HL-60/S4 treated with phorbol 12-myristate 13-acetate at 8.2 ng/mL for 4 days and 3 days (cell line): ENCODE measurements at regions not wholly inside any gene's neighbourhood (a gene's known extent, or its start where the extent isn't known, plus 50 kb on each side); places are given as distances from the start of the nearest gene placed in this dataset.
"Not testable (repeated sequence)": the region's sequence is repeated elsewhere in the genome, so short reads cannot be mapped to it uniquely, and the experiment has no call there.

Experiments
- in situ Hi-C: fragments of 300-500 bp; cut with MboI; formaldehyde crosslinking; loops from 2 replicates; pipeline ENCODE4 v1.15.0; 2022; ENCODE audit warnings: low sequenced_read_pairs

DNA sequence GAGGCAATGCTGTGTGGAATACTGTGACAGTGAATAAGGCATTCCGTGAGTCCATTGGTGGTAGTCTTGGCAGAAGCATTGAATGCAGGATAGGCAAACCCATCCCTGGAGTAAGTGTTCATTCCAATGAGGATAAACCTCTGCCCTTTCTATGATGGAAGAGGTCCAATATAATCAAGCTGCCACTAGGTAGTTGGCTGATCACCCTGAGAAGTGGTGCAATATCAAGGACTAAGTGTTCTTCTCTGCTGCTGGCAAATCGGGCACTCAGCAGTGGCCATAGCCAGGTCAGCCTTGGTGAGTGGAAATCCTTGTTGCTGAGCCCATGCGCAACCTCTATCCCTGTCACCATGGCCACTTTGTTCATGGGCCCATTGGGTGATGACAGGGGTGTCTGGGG, 70.1 kb downstream of the FBXO4 start:
- in situ Hi-C loops, result no loop called here

DNA sequence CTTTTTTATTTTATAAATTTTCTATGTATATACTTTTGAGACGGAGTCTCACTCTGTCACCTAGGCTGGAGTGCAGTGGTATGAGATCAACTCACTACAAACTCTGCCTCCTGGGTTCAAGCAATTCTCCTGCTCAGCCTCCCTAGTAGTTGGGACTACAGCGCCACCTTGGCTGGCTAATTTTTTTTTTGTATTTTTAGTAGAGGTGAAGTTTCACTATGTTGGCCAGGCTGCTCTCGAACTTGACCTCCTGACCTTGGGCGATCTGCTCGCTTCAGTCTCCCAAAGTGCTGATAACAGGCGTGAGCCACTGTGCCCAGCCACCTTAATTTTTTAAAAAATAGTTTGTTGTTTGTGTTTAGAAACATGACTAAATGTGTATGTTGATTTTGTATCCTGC, 76.6 kb downstream of the FBXO4 start:
- in situ Hi-C loops, result no loop called here

DNA sequence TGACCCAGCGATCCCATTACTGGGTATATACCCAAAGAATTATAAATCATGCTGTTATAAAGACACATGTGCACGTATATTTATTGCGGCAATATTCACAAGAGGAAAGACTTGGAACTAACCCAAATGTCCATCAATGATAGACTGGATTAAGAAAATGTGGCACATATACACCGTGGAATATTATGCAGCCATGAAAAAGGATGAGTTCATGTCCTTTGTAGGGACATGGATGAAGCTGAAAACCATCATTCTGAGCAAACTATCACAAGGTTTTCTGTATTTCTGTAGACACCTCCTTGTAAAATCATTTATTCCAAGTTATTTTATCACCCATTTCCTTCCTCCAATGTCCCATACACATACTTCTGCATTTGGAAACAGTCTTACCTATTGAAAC, 78.8 kb downstream of the FBXO4 start:
- in situ Hi-C loops, result not testable (repeated sequence)

DNA sequence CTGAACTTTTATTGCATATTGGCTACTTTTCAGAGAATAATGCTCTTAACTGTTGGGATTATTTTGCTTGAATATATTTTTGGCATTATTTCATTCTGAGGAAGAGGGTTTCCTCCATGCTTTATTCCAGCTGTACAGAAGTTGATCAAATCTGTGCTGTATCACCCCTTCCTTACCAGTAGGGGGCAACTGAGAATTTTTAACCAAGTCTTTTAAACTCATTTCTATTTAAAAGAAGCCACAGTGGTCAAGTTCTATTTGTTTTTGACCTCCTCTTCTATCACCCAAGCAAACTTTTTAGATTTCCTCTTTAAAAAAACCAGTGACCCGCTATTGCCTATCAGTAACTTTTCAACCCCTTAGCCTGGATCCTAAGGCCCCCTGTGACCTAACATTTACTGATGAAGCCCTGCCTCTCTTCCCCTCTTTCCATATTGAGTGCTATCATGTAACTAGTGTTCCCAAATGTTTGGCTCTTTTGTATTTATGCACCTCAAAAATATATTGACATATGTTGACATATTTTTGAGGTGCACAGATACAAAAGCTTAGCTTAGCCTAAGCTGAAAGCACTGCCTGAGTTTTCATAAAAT, 80.6 kb downstream of the FBXO4 start:
- in situ Hi-C loops, result no loop called here

DNA sequence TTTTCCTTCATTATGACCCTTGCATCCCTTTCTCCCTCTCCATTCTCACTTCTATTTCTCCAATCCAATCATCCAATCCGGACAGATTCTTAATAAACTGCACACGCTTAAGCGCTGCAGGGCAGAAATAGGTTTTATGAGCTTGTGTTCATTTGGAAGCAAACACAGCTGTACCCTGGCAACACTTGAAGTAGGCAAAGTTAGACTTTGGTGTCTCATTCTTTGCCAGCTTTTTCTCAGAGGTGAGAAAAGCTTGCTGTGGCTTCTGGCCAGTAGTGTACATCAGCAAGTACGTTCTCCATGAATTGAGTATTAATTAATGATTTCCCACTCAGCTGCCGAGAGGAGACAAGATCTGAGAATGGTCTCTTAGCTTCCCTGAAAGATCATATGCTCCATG, 88.5 kb downstream of the FBXO4 start:
- in situ Hi-C loops, result no loop called here

DNA sequence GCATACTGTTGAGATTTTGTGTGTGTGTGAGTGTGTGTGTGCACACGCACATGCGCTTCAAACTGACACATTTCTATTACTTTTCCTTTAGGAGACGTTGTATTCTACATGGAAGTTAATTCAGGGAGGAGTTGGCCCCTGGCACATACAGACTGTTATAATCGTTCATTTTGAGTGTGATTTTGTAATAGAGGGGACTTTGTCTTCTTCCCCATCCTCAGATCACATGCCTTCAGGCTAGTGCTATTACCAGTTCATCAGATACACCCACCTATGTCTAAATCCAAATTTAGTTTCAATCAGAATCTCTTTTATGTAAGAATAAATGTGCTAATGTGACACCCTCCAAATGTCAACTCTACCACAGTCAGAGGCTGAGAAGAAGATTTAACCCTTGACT, 90.2 kb downstream of the FBXO4 start:
- in situ Hi-C loops, result no loop called here

DNA sequence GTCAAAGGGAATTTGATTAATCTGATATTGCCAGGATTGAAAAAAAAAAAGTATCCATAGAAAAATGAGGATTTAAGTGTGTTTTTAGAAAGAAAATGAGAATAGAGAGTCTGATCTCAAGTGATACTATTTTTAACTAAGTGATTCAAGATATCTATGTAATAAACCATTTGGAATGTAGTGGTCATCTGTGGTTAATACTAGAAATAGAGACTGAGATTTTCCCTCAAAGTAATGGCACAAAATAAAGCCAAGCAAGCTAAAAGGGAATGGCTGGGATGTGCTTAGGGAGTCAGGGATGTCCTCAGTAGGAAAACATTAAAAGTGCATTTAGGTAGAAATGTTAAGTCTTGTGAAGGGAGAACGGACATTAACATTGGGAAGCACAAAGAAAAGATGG, 90.6 kb downstream of the FBXO4 start:
- in situ Hi-C loops, result no loop called here

DNA sequence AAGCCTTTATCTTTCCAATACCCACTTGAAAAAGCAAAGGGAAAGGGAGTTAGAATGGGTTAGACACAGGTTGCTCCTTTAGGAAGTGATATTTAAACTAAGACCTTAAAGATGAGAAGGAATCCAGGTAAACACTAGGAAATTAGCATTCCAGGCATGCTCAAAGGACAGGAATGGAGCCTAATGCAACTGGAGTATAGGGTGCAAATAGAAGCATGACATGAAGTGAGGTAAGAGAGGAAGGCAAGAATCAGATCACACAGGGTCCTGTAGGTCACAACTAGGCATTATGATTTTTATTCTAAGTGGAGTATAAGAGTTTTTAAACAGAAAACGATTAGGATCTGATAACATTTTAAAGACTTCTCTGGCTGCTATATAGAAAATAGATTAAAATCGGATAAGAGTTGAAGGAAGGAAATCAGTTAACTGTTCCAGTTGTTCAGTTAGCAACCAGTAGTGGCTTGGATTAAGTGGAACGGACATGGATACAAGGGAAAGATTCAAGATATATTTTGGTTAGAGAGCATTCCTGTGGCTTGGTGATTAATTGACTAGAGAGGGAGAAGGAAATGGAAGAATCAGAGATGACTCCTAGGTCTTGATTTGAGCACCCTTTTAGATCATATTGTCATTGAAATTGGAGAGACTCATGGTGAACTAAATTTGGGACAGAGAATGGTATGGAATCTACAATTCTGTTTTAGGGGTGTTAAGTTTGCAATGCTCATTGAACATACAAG, 95.9 kb downstream of the FBXO4 start:
- in situ Hi-C loops, result no loop called here

DNA sequence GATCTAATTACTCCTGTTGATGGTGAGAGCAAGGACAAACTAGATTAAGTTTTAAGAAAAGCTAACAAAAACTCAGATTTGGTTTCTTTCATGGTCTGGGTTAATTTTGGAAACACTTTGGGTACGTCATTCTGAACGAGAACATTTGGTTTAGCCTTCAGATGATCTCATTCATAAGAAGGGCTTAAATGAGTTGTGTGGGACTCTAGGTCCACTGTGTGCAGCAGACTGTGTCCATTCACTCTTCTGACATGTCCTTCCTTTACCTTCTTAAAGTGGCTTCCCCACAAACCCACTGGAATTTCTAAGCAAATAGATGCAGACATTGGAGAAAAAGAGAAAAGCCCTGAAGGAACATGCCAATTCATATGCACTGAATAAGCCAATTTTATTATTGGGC, 96.8 kb downstream of the FBXO4 start:
- in situ Hi-C loops, result no loop called here

DNA sequence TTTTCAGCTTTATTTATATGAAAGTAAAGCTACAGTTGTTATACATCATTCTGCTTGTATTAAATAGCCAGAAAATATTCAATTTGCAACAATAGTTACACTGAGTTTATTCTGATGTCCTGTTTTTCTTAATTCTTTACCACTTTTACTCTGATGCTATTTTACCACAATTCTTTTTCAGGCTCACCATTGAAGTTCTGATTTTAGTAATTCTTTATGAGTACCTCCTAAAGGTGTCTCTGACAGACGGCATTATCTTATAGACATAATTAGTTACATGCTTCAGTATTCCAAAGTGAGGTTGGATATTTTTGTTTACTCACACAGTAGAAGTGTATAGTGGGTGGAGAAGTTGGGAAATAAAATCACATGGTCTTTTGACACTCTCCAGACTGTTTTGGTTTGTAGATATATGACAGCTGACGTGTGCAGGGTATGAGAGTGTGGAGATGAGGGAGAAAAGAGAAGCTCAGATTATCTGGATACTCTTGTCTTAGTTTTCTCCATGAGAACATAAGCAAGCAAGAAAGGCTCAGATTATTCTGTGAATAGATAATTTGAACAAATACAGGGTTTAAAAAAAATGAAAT, 97.4 kb downstream of the FBXO4 start:
- in situ Hi-C loops, result no loop called here

DNA sequence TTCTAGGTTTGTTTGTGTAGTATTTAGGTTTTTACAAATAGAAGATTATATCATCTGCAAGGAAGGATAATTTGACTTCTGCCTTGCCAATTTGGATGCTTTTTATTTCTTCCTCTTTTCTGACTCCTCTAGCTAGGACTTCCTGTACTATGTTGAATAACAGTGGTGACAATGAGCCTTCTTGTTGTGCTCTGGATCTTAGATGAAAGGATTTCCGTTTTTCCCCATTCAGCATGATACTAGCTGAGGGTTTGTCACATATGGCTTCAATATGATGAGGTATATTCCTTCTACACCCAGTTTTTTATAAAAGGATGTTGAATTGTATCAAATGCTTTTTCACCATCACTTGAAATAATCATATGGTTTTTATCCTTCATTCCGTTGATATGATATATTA, 101.4 kb downstream of the FBXO4 start:
- in situ Hi-C loops, result no loop called here

DNA sequence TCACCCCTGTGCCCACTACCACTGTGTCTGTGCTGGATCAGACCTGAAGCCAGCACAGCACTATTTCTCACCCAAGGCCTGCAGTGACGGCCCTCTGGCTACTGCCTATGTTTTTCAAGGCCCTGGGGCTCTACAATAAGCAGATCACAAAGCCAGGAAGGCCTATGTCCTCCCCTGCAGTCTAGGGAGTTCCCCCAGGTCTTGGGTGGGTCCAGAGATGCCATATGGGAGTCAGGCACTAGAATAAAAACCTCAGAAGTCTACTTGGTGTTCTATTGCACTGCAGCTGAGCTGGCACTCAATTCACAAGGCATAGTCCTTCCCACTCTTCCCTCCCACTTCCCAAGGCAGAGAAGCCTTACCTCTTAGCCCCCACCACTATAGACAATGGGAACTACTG, 107.1 kb downstream of the FBXO4 start:
- in situ Hi-C loops, result no loop called here

DNA sequence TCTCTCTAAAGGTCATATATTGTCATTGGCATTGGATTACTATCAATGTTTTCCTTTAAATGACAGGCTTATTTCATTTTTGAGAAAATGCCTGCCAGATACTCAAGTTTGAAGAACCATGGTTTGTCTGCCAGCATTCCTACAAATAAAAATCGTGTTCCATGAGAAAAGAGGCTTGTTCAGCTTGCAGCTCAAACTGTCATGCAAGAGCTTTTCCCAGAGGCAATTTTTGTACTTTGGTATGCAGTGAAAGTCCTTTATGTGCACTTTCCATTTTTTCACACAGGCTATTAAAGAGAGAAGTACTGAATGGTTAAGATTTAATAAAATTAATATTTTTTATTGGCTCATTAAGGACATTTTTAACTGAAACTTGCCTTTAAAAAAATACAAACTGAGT, 110.4 kb downstream of the FBXO4 start:
- in situ Hi-C loops, result no loop called here

DNA sequence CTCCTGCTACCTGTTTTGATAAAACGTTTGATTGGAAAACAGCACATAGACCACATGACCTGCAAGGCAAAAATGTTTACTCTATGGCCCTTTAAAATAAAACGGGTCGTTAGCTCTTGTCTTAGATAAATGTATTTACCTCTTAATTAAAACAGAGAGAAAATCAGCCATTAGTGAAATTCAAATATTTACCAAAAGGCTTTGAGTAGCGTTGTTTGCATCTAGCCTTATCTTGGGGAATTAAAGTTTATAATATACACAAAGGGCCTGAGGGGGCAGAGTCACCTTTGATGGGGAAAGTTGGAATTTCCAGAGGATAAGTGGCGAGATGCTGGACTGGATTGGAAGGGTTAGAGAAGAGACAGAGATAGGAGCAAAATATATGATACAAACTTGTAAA, 111.3 kb downstream of the FBXO4 start:
- in situ Hi-C loops, result no loop called here

DNA sequence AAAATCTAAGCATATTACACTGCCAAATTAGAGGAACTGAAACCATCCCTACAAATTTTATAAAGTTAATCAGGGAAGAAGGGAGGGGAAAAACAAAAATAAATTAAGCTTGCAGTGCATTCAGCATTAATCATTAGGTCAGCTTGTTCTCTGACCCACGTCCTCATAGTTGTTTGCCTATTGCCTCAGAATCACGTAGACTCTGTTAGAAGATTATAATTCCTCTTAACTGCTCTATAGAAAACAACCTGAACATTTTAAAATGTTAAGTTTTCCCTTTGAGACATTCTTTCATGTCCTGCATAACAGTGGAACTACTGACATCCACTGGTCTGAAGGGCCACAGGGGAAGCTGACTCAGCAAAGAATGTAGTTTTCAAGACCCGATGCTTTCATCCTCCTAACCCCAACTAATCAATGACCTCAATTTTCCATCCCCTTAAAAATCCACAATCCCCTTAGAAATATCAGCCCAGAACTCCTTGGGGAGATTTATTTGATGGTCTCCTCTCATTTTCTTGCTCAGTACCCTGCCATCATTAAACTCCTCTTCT, 112.4 kb downstream of the FBXO4 start:
- in situ Hi-C loops, result no loop called here

DNA sequence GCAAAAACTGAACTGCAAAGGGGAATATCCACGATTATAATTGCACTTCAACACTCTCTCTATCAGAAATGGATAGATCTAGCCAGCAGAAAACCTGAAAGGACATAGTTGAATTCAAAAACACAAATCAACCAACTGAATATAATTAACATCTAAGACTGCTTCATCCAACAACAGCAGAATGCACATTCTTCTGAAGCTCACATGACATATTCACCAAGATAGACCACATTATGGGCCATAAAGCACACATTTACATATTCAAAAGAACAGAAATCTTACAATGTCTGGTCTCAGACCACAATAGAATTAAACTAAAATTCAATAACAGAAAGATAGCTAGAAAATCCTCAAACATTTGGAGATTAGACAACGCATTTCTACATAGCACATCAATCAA, 118.3 kb downstream of the FBXO4 start:
- in situ Hi-C loops, result no loop called here

DNA sequence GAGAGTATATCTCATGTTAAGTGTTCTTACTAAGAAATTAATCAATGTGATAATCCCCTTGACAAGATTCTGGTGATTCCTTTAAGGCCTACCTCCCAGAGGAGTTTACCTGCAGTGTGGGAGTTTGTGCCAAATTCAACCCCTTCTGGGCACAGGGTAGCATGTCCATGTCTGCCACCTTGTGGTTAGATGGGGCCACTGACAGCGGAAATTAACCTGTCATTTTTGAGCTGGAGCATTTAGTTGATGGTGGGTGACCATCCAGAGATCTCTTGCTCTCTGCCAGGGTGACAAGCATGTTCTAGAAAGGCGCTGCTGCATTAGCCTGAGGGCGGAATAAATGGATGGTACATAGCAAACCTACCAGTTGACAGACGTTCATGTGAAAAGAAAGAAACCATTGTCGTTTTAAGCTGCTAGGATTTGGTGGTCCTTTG, 132.2 kb downstream of the FBXO4 start:
- in situ Hi-C loops, result loop anchor here (25.0 kb wide), 1 partner anchor 195 kb away; the partner anchor contains the start of gene OXCT1

DNA sequence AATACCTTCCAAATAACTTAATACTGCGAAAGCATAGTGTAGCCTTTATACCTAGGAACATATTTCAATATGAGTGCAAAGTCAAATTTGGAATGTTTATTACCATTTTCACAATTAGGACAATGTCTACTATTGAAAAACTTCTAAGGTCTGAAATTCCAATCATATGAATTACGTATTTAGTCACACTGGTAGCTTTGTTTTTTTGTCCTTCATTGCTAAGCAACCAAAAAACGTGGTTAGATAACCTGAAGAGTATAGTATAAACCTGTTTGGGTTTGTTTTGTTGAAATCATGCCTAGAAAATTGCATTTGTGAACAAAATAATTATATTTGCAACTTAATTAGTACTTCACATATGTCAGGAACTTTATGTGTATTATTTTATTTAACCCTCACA, 134.2 kb downstream of the FBXO4 start:
- in situ Hi-C loops, result loop anchor here (25.0 kb wide), 1 partner anchor 197 kb away; the partner anchor contains the start of gene OXCT1

DNA sequence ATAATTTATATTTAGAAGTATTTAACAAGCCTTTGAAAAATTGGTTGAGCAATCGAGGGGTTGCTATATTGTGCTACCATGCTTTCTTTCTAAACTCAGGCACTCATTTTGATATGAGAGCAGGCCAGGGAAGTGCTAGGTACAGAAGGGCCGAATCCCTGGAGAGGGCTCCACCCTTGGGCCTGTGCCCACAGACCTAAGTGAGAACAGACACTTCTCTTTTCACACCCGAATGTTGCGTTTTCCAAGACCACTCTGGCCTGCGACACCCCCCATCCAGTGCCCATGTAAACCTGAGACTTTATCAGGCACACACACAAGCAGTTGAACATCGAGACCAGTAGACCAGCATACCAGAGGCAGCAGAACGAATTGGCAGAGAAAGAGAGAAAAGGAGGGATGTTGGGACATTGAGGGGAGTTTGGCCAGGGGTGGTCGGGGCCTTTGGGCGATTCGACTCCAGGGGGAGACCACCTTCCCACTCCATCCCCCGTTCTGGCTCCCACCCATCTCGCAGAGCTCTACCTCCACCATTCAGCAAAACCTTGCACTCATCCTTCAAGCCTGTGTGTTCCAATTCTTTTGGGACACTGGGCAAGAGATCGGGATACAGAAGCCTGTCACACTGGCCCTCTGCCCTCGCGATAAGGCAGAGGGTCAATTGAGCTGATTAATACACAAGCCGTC, 134.8 kb downstream of the FBXO4 start:
- in situ Hi-C loops, result loop anchor here (25.0 kb wide), 1 partner anchor 198 kb away; the partner anchor contains the start of gene OXCT1

DNA sequence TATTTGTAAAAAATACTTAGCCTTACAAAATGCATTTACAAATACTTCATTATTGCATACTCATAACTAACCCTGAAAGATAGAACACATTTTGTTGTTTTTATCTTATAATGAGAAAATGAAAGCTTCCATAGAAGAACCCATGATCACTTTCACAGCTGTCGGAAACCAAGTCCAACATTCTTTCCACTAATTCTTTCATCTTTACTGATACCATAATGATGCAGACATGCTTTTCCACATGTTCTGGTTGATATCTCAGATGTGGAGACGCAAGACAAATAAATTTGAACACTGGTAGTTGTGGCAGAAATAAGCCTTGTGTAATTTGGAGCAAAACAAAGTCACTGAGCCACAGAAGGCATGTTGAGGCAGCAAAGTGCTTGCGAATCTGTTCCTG, 136.0 kb downstream of the FBXO4 start:
- in situ Hi-C loops, result loop anchor here (25.0 kb wide), 1 partner anchor 199 kb away; the partner anchor contains the start of gene OXCT1

DNA sequence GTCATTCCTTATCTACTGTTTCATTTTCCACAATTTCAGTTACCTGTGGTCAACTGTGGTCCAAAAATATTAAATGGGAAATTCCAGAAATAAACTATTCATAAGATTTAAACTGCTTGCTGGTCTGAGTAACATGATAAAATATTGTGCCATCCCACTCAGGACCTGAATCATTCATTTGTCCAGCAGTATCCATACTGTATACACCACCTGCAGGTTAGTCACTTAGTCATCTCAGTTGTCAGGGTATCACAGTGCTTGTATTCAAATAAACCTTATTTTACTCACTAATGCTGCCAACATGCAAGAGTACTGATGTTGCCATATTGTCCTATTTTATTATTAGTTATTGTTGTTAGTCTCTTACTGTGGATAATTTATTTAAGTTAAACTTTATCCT, 139.7 kb downstream of the FBXO4 start:
- in situ Hi-C loops, result loop anchor here (25.0 kb wide), 1 partner anchor 203 kb away; the partner anchor contains the start of gene OXCT1
